ENCODE measurements at regions not wholly inside any gene's neighbourhood (a gene's known extent, or its start where the extent isn't known, plus 50 kb on each side); places are given as distances from the start of the nearest gene placed in this dataset.

DNA sequence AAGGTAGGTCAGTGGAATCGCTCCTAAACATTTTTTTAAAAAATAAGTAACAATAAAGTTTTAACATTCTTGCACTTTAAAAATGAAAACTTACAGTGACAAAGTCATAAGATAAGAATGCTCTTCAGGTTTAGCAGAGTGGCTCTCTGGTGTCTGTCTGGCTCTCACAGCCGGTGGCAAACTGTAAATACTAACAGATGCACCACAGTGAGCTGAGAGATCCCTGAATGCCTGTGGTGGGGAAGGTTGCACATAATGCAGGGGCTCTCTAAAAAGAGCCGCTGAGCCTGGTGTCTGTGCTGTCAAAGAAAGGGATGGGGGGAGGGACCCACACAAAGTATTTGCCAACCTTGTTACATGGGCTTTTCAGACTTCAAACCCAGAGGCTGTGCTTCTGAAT, 498.3 kb downstream of the CCSER2 start:
- DNase-seq (ENCODE audit: low spot score) = no peak
- TF ChIP-seq, protein P1, sequence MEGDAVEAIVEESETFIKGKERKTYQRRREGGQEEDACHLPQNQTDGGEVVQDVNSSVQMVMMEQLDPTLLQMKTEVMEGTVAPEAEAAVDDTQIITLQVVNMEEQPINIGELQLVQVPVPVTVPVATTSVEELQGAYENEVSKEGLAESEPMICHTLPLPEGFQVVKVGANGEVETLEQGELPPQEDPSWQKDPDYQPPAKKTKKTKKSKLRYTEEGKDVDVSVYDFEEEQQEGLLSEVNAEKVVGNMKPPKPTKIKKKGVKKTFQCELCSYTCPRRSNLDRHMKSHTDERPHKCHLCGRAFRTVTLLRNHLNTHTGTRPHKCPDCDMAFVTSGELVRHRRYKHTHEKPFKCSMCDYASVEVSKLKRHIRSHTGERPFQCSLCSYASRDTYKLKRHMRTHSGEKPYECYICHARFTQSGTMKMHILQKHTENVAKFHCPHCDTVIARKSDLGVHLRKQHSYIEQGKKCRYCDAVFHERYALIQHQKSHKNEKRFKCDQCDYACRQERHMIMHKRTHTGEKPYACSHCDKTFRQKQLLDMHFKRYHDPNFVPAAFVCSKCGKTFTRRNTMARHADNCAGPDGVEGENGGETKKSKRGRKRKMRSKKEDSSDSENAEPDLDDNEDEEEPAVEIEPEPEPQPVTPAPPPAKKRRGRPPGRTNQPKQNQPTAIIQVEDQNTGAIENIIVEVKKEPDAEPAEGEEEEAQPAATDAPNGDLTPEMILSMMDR (IDR thresholded peaks at IDR 0.05; ENCODE audit: borderline replicate concordance, control extremely low read depth, extremely low read depth, insufficient read depth, missing control alignments) = no peak
- in situ Hi-C loops (cut with MboI; ENCODE audit: low sequenced_read_pairs, unreplicated experiment) = no loop called here

DNA sequence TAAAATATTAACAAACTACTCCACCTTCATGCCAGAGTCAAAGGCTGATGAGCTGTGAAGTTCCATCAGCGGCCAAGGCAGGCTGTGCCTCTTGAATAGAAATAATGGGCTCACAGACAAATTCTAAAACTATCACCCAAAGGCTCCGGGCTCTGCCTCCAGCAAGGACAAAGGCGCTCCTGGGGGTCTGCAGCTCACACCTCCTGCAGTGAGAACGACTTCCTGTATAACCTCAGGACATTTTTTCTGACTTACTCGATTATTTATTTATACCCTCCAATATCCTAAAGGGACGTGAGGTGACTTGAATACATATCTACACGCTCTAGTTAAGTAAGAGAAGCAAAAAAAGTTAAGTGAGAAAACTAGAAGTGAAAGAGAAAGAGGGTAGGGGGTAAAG, 500.7 kb downstream of the CCSER2 start:
- in situ Hi-C loops (cut with MboI; ENCODE audit: low sequenced_read_pairs, unreplicated experiment) = no loop called here
- DNase-seq (ENCODE audit: low spot score) = no peak
- TF ChIP-seq, protein P1 (IDR thresholded peaks at IDR 0.05; ENCODE audit: borderline replicate concordance, control extremely low read depth, extremely low read depth, insufficient read depth, missing control alignments) = no peak

DNA sequence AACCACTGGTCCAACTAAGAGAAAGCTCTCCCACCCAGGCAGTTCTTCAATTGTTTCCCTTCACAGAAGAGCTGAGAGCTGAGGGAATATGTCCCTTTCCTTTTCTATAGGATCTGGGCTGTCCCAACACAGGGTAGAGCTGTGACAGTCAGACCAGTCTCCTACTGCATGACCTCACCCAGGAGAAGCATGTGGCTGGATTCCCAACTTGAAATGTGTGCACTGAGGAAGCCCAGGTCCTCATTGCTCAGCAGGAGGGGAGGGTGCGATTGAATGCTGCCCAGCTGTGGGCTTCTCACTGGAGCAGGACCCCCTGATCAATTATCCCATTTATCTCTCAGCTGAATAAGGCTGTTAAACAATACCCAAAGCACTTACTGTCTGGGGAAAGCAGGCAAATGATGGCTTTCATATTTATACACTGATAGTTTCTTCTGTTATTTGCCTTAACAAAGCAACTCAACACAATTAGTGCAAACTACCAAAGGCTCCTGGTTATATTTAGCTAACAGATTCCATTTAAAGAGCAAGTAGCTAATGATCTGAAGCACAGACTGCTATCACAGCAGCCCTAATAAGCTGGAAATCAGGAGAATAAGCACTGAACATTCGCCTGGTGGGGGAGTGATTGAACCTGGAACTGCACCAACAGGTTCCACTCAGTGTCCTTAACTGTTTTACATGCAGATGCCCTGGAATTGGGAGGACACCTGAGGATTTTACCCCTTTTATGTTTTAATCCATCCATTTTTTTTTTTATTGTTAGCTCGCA, 508.8 kb downstream of the CCSER2 start:
- TF ChIP-seq, protein P1 (IDR thresholded peaks at IDR 0.05; ENCODE audit: borderline replicate concordance, control extremely low read depth, extremely low read depth, insufficient read depth, missing control alignments) = no peak
- in situ Hi-C loops (cut with MboI; ENCODE audit: low sequenced_read_pairs, unreplicated experiment) = no loop called here
- DNase-seq (ENCODE audit: low spot score) = no peak

DNA sequence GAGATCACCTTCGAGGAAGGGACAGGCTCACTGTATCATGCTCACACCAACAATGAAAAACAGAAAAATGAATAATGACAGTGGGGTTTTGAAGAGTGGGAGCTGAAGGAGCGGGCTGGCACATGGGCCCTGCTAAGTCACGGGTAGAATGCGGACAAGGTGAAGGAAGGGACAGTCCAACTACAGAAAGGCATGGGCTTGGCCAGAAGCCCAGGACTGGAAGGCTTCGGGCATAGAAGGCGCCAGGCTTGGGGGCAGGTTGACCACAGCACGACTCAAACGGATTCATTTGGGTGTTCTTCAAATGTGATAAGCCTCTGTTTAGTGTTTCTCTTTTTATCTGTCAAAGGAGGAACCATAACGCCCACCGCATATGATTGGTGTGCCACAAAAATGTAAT, 509.5 kb downstream of the CCSER2 start:
- in situ Hi-C loops (cut with MboI; ENCODE audit: low sequenced_read_pairs, unreplicated experiment) = no loop called here
- TF ChIP-seq, protein P1 (IDR thresholded peaks at IDR 0.05; ENCODE audit: borderline replicate concordance, control extremely low read depth, extremely low read depth, insufficient read depth, missing control alignments) = no peak
- no peak for DNase-seq (ENCODE audit: low spot score)

DNA sequence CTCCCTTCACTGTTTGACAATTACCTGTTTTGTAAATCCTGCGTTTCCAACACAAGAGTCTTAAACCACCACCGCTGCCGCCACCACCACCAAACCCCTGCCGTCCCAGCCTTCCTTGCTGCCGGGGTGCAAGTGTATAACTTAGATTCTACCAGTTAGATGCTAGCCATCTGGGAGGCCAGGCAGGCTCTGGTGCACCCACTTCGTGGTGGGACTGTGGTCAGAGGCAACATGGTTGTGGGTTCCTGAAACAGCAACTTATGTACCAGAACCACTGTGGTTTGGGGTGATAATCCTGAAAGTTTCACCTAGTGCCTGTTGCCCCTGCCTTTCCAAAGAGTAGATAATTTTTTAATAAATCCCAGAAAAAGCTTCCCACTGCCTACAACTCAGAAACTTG, 510.5 kb downstream of the CCSER2 start:
- in situ Hi-C loops (cut with MboI; ENCODE audit: low sequenced_read_pairs, unreplicated experiment) = no loop called here
- TF ChIP-seq, protein P1 (IDR thresholded peaks at IDR 0.05; ENCODE audit: borderline replicate concordance, control extremely low read depth, extremely low read depth, insufficient read depth, missing control alignments) = no peak
- DNase-seq (ENCODE audit: low spot score) = no peak

DNA sequence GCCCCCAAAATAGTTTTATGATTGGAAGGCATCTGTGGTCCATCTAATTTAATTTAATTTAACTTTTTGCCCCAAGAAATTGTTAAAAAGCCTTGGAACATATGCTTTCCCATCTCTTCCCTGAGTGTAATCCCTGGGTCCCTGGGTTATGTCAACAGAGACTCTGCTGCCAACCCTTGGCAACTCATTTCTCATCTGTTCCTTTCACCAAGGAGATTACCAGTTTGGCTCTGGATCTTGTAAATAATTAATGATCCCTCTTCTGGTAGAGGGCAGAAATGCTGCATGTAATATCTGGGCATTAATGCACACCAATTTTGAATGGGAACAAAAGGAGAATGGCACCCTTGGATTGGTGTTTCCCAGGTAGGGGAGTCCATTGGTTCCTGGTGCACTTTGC, 514.2 kb downstream of the CCSER2 start:
- no peak for DNase-seq (ENCODE audit: low spot score)
- TF ChIP-seq, protein P1 (IDR thresholded peaks at IDR 0.05; ENCODE audit: borderline replicate concordance, control extremely low read depth, extremely low read depth, insufficient read depth, missing control alignments) = no peak
- in situ Hi-C loops (cut with MboI; ENCODE audit: low sequenced_read_pairs, unreplicated experiment) = no loop called here

Data from GM13976 (cell line).